ENCODE measurements at regions not wholly inside any gene's neighbourhood (a gene's known extent, or its start where the extent isn't known, plus 50 kb on each side); places are given as distances from the start of the nearest gene placed in this dataset.
"Not testable (repeated sequence)": the region's sequence is repeated elsewhere in the genome, so short reads cannot be mapped to it uniquely, and the experiment has no call there.

GRCh38 chr3:153552887-153553604 is 391.0 kb downstream of the RAP2B start:
- DNase-seq (ENCODE audit: low spot score in 2 of 2) = no peak
- H3K4me1 ChIP-seq = no peaks in the 10 kb centered on the region
- no peaks in the 10 kb centered on the region for H3K36me3 ChIP-seq (replicated peaks)
- no peak overlapping the region for H3K4me3 ChIP-seq
- no peaks in the 10 kb centered on the region for H3K9me3 ChIP-seq
- in situ Hi-C loops (cut with MboI; ENCODE audit: low sequenced_read_pairs) = no loop called here
- H3K27me3 ChIP-seq (ENCODE audit: low read depth) = no peaks in the 10 kb centered on the region

- Histone ChIP-seq H3K36me3 (replicated peaks) (no peaks in the 10 kb centered on the region), H3K9me3 (no peaks in the 10 kb centered on the region), H3K4me1 (no peaks in the 10 kb centered on the region), H3K27me3 (ENCODE audit: low read depth) (no peaks in the 10 kb centered on the region), H3K4me3 (no peak overlapping the region)
- in situ Hi-C loops (cut with MboI; ENCODE audit: low sequenced_read_pairs) = no loop called here
- no peak for DNase-seq (ENCODE audit: low spot score in 2 of 2)
Measured at GRCh38 chr3:153553605-153553945, 391.5 kb downstream of the RAP2B start.

- DNase-seq (ENCODE audit: low spot score in 2 of 2) = no peak
- H3K36me3 ChIP-seq (replicated peaks) = no peaks in the 10 kb centered on the region
- in situ Hi-C loops (cut with MboI; ENCODE audit: low sequenced_read_pairs) = no loop called here
- no peak overlapping the region for H3K4me3 ChIP-seq
- H3K4me1 ChIP-seq = no peaks in the 10 kb centered on the region
- no peaks in the 10 kb centered on the region for H3K27me3 ChIP-seq (ENCODE audit: low read depth)
- H3K9me3 ChIP-seq = no peaks in the 10 kb centered on the region
Measured at GRCh38 chr3:153555919-153556318, 393.9 kb downstream of the RAP2B start.

- H3K4me1 ChIP-seq; in situ Hi-C loops (cut with MboI; ENCODE audit: low sequenced_read_pairs); H3K27me3 ChIP-seq (ENCODE audit: low read depth); H3K4me3 ChIP-seq; DNase-seq (ENCODE audit: low spot score in 2 of 2); H3K36me3 ChIP-seq (replicated peaks); H3K9me3 ChIP-seq: not testable (repeated sequence)
Measured at GRCh38 chr3:153559366-153559765, 397.3 kb downstream of the RAP2B start.

GRCh38 chr3:153567011-153567410 is 405.0 kb downstream of the RAP2B start:
- H3K9me3 ChIP-seq = no peaks in the 10 kb centered on the region
- H3K4me1 ChIP-seq = no peaks in the 10 kb centered on the region
- no peaks in the 10 kb centered on the region for H3K36me3 ChIP-seq (replicated peaks)
- no peak overlapping the region for H3K4me3 ChIP-seq
- H3K27me3 ChIP-seq (ENCODE audit: low read depth) = no peaks in the 10 kb centered on the region
- in situ Hi-C loops (cut with MboI; ENCODE audit: low sequenced_read_pairs) = no loop called here
- no peak for DNase-seq (ENCODE audit: low spot score in 2 of 2)

- Histone ChIP-seq H3K36me3 (replicated peaks) (no peaks in the 10 kb centered on the region), H3K4me1 (no peaks in the 10 kb centered on the region), H3K27me3 (ENCODE audit: low read depth) (no peaks in the 10 kb centered on the region), H3K4me3 (no peak overlapping the region), H3K9me3 (no peaks in the 10 kb centered on the region)
- in situ Hi-C loops (cut with MboI; ENCODE audit: low sequenced_read_pairs) = no loop called here
- DNase-seq (ENCODE audit: low spot score in 2 of 2) = no peak
Measured at GRCh38 chr3:153567556-153567955, 405.5 kb downstream of the RAP2B start.

- DNase-seq (ENCODE audit: low spot score in 2 of 2); H3K4me3 ChIP-seq; H3K27me3 ChIP-seq (ENCODE audit: low read depth); in situ Hi-C loops (cut with MboI; ENCODE audit: low sequenced_read_pairs); H3K4me1 ChIP-seq; H3K36me3 ChIP-seq (replicated peaks); H3K9me3 ChIP-seq: not testable (repeated sequence)
Measured at GRCh38 chr3:153570481-153570880, 408.5 kb downstream of the RAP2B start.

GRCh38 chr3:153572165-153572564 is 410.1 kb downstream of the RAP2B start:
- no peak for DNase-seq (ENCODE audit: low spot score in 2 of 2)
- Histone ChIP-seq H3K9me3 (no peaks in the 10 kb centered on the region), H3K36me3 (replicated peaks) (no peaks in the 10 kb centered on the region), H3K4me1 (no peaks in the 10 kb centered on the region), H3K4me3 (no peak overlapping the region), H3K27me3 (ENCODE audit: low read depth) (no peaks in the 10 kb centered on the region)
- in situ Hi-C loops (cut with MboI; ENCODE audit: low sequenced_read_pairs) = no loop called here

GRCh38 chr3:153572654-153573053 is 410.6 kb downstream of the RAP2B start:
- Histone ChIP-seq H3K4me3 (no peak overlapping the region), H3K9me3 (no peaks in the 10 kb centered on the region), H3K4me1 (no peaks in the 10 kb centered on the region), H3K36me3 (replicated peaks) (no peaks in the 10 kb centered on the region), H3K27me3 (ENCODE audit: low read depth) (no peaks in the 10 kb centered on the region)
- DNase-seq (ENCODE audit: low spot score in 2 of 2) = no peak
- in situ Hi-C loops (cut with MboI; ENCODE audit: low sequenced_read_pairs) = no loop called here

GRCh38 chr3:153573481-153573880 is 411.5 kb downstream of the RAP2B start:
- no peak for DNase-seq (ENCODE audit: low spot score in 2 of 2)
- Histone ChIP-seq H3K9me3 (no peaks in the 10 kb centered on the region), H3K36me3 (replicated peaks) (no peaks in the 10 kb centered on the region), H3K4me3 (no peak overlapping the region), H3K4me1 (no peaks in the 10 kb centered on the region), H3K27me3 (ENCODE audit: low read depth) (no peaks in the 10 kb centered on the region)
- in situ Hi-C loops (cut with MboI; ENCODE audit: low sequenced_read_pairs) = no loop called here

GRCh38 chr3:153574445-153574844 is 412.4 kb downstream of the RAP2B start:
- DNase-seq (ENCODE audit: low spot score in 2 of 2) = no peak
- H3K4me1 ChIP-seq = no peaks in the 10 kb centered on the region
- H3K27me3 ChIP-seq (ENCODE audit: low read depth) = no peaks in the 10 kb centered on the region
- in situ Hi-C loops (cut with MboI; ENCODE audit: low sequenced_read_pairs) = no loop called here
- H3K4me3 ChIP-seq = no peak overlapping the region
- no peaks in the 10 kb centered on the region for H3K36me3 ChIP-seq (replicated peaks)
- no peaks in the 10 kb centered on the region for H3K9me3 ChIP-seq

- H3K27me3 ChIP-seq (ENCODE audit: low read depth) = no peaks in the 10 kb centered on the region
- no peaks in the 10 kb centered on the region for H3K4me1 ChIP-seq
- no peaks in the 10 kb centered on the region for H3K36me3 ChIP-seq (replicated peaks)
- H3K9me3 ChIP-seq = no peaks in the 10 kb centered on the region
- no peak for DNase-seq (ENCODE audit: low spot score in 2 of 2)
- no peak overlapping the region for H3K4me3 ChIP-seq
- in situ Hi-C loops (cut with MboI; ENCODE audit: low sequenced_read_pairs) = no loop called here
Measured at GRCh38 chr3:153577059-153577736, 415.2 kb downstream of the RAP2B start.

- H3K4me3 ChIP-seq = no peak overlapping the region
- no peaks in the 10 kb centered on the region for H3K36me3 ChIP-seq (replicated peaks)
- H3K27me3 ChIP-seq (ENCODE audit: low read depth) = no peaks in the 10 kb centered on the region
- H3K4me1 ChIP-seq = no peaks in the 10 kb centered on the region
- DNase-seq (ENCODE audit: low spot score in 2 of 2) = no peak
- in situ Hi-C loops (cut with MboI; ENCODE audit: low sequenced_read_pairs) = no loop called here
- no peaks in the 10 kb centered on the region for H3K9me3 ChIP-seq
Measured at GRCh38 chr3:153578046-153578445, 416.0 kb downstream of the RAP2B start.

GRCh38 chr3:153590051-153590450 is 428.0 kb downstream of the RAP2B start:
- no peaks in the 10 kb centered on the region for H3K36me3 ChIP-seq (replicated peaks)
- H3K4me1 ChIP-seq = no peaks in the 10 kb centered on the region
- H3K9me3 ChIP-seq = no peaks in the 10 kb centered on the region
- in situ Hi-C loops (cut with MboI; ENCODE audit: low sequenced_read_pairs) = no loop called here
- no peak overlapping the region for H3K4me3 ChIP-seq
- no peaks in the 10 kb centered on the region for H3K27me3 ChIP-seq (ENCODE audit: low read depth)
- no peak for DNase-seq (ENCODE audit: low spot score in 2 of 2)

Data from HAP-1 (cell line).